ENCODE measurements at regions not wholly inside any gene's neighbourhood (a gene's known extent, or its start where the extent isn't known, plus 50 kb on each side); places are given as distances from the start of the nearest gene placed in this dataset.

GRCh38 chr11:70603756-70604211, 205.5 kb downstream of the CTTN start:
- TF ChIP-seq CTCF (IDR thresholded peaks at IDR 0.05) (no peak), POLR2A (IDR thresholded peaks at IDR 0.05) (no peak)
